H9 (cell line): ENCODE measurements at regions not wholly inside any gene's neighbourhood (a gene's known extent, or its start where the extent isn't known, plus 50 kb on each side); places are given as distances from the start of the nearest gene placed in this dataset.

ENCODE experiments used
- DNase-seq: peaks from one replicate; pipeline ENCODE4 v3.0.0-alpha.2; 2017
- H2AFZ ChIP-seq: one replicate; pipeline ENCODE4 v1.6.1; 2013; ENCODE audit warnings: mild to moderate bottlenecking, low read length, control low read depth, moderate library complexity
- H2AK5ac ChIP-seq: 2 replicates; pipeline ENCODE4 v1.6.1; 2013; ENCODE audit warnings: low read length, control low read depth, mixed read lengths; ENCODE audit not compliant: insufficient read length
- H2BK120ac ChIP-seq: one replicate; pipeline ENCODE4 v1.6.1; 2013; ENCODE audit warnings: low read depth, mild to moderate bottlenecking, low read length, control low read depth, inconsistent platforms; ENCODE audit not compliant: poor library complexity, severe bottlenecking
- H2BK12ac ChIP-seq: 2 replicates; pipeline ENCODE4 v1.6.1; 2013; ENCODE audit warnings: low read length, control low read depth, mixed read lengths, low read depth; ENCODE audit not compliant: insufficient read length
- H2BK15ac ChIP-seq: 2 replicates; pipeline ENCODE4 v1.6.1; 2013; ENCODE audit warnings: low read depth, low read length, control low read depth
- H2BK20ac ChIP-seq: one replicate; pipeline ENCODE4 v1.6.1; 2013; ENCODE audit warnings: low read depth, mild to moderate bottlenecking, low read length, control low read depth, inconsistent platforms; ENCODE audit not compliant: poor library complexity, severe bottlenecking
- H2BK5ac ChIP-seq: 2 replicates; pipeline ENCODE4 v1.6.1; 2013; ENCODE audit warnings: low read length, control low read depth, mixed read lengths; ENCODE audit not compliant: insufficient read length
- H3K14ac ChIP-seq: 2 replicates; pipeline ENCODE4 v1.6.1; 2013; ENCODE audit warnings: low read length, control low read depth; ENCODE audit not compliant: insufficient read depth
- H3K18ac ChIP-seq: 2 replicates; pipeline ENCODE4 v1.6.1; 2013; ENCODE audit warnings: low read depth, mild to moderate bottlenecking, mixed read lengths, low read length, control low read depth; ENCODE audit not compliant: insufficient read length
- H3K23ac ChIP-seq: 2 replicates; pipeline ENCODE4 v1.6.1; 2013; ENCODE audit warnings: low read length, control low read depth, mixed read lengths, low read depth; ENCODE audit not compliant: insufficient read length
- H3K23me2 ChIP-seq: 2 replicates; pipeline ENCODE4 v1.6.1; 2013; ENCODE audit warnings: low read depth, mild to moderate bottlenecking, mixed read lengths, low read length, control low read depth; ENCODE audit not compliant: insufficient read length, poor library complexity, severe bottlenecking
- H3K27ac ChIP-seq: 2 replicates; pipeline ENCODE4 v1.5.1; 2013; ENCODE audit warnings: low read length, control low read depth, mixed read lengths, low read depth; ENCODE audit not compliant: insufficient read length
- H3K27me3 ChIP-seq: 2 replicates; pipeline ENCODE4 v1.6.1; 2013; ENCODE audit warnings: low read length, control low read depth, inconsistent platforms; ENCODE audit not compliant: insufficient read depth
- H3K4ac ChIP-seq: 2 replicates; pipeline ENCODE4 v1.6.1; 2013; ENCODE audit warnings: low read depth, mild to moderate bottlenecking, control low read depth, inconsistent platforms, low read length, moderate library complexity
- H3K4me1 ChIP-seq: 2 replicates; pipeline ENCODE4 v1.6.1; 2013; ENCODE audit warnings: low read length, control low read depth, inconsistent platforms; ENCODE audit not compliant: insufficient read depth
- H3K4me2 ChIP-seq: 2 replicates; pipeline ENCODE4 v1.6.1; 2013; ENCODE audit warnings: low read length, control low read depth, mixed read lengths; ENCODE audit not compliant: insufficient read length, insufficient read depth
- H3K56ac ChIP-seq: 2 replicates; pipeline ENCODE4 v1.6.1; 2013; ENCODE audit warnings: low read depth, mild to moderate bottlenecking, mixed read lengths, low read length, control low read depth; ENCODE audit not compliant: insufficient read length
- H3K79me1 ChIP-seq: 2 replicates; pipeline ENCODE4 v1.6.1; 2013; ENCODE audit warnings: low read depth, mild to moderate bottlenecking, moderate library complexity, low read length, control low read depth, inconsistent platforms; ENCODE audit not compliant: insufficient read depth, poor library complexity, severe bottlenecking
- H3K79me2 ChIP-seq: 2 replicates; pipeline ENCODE4 v1.6.1; 2013; ENCODE audit warnings: low read length, control low read depth, inconsistent platforms; ENCODE audit not compliant: insufficient read depth
- H3K9ac ChIP-seq: 2 replicates; pipeline ENCODE4 v1.6.1; 2013; ENCODE audit warnings: low read length, control low read depth, mixed read lengths; ENCODE audit not compliant: insufficient read length; ENCODE audit errors: extremely low read depth
- H3K9me3 ChIP-seq: one replicate; pipeline ENCODE4 v1.6.1; 2013; ENCODE audit warnings: low read depth, low read length, inconsistent platforms; ENCODE audit not compliant: control insufficient read depth
- H3T11ph ChIP-seq: one replicate; pipeline ENCODE4 v1.6.1; 2013; ENCODE audit warnings: mild to moderate bottlenecking, low read length, control low read depth, inconsistent platforms
- H4K20me1 ChIP-seq: one replicate; pipeline ENCODE4 v1.6.1; 2013; ENCODE audit not compliant: control insufficient read depth, insufficient read length, insufficient read depth
- H4K5ac ChIP-seq: 2 replicates; pipeline ENCODE4 v1.6.1; 2013; ENCODE audit warnings: low read depth, mild to moderate bottlenecking, mixed read lengths, low read length, control low read depth; ENCODE audit not compliant: insufficient read length
- H4K8ac ChIP-seq: replicated peaks from 2 replicates; pipeline ENCODE4 v1.6.1; 2013; ENCODE audit warnings: low read length, control low read depth, mixed read lengths, low read depth; ENCODE audit not compliant: insufficient read length
- H4K91ac ChIP-seq: 2 replicates; pipeline ENCODE4 v1.6.1; 2013; ENCODE audit warnings: low read depth, mild to moderate bottlenecking, moderate library complexity, mixed read lengths, low read length, control low read depth; ENCODE audit not compliant: insufficient read length
- H3K27ac Mint-ChIP-seq, 3 experiments: 2 replicates in 2 of 3; 3 replicates in 1 of 3; pipeline ENCODE4 v1.8.0; 2020 to 2021; ENCODE audit warnings: mixed read lengths in 3 of 3, mild to moderate bottlenecking in 1 of 3, moderate library complexity in 1 of 3
- H3K27me3 Mint-ChIP-seq: 2 replicates; pipeline ENCODE4 v1.8.0; 2021; ENCODE audit warnings: low read depth, mild to moderate bottlenecking, moderate library complexity, mixed read lengths
- H3K36me3 Mint-ChIP-seq, 3 experiments: 2 replicates in 2 of 3; 3 replicates in 1 of 3; pipeline ENCODE4 v1.8.0; 2020 to 2021; ENCODE audit warnings: low read depth in 3 of 3, mixed read lengths in 3 of 3; ENCODE audit not compliant: insufficient read depth in 1 of 3
- H3K4me1 Mint-ChIP-seq, 2 experiments: 2 replicates each; pipeline ENCODE4 v1.8.0; 2020; ENCODE audit warnings: mixed read lengths in 2 of 2
- H3K4me3 Mint-ChIP-seq, 2 experiments: 2 replicates in 1 of 2; 3 replicates in 1 of 2; pipeline ENCODE4 v1.8.0; 2020 to 2021; ENCODE audit warnings: mild to moderate bottlenecking in 2 of 2, mixed read lengths in 2 of 2, moderate library complexity in 1 of 2
- H3K9me3 Mint-ChIP-seq, 2 experiments: 2 replicates in 1 of 2; 3 replicates in 1 of 2; pipeline ENCODE4 v1.8.0; 2020; ENCODE audit warnings: mild to moderate bottlenecking in 2 of 2, mixed read lengths in 2 of 2, moderate library complexity in 1 of 2
- CTCF ChIP-seq: fragments of 200-600 bp; sonication (generic); conservative IDR thresholded peaks from 3 replicates; pipeline ENCODE4 v1.8.0; 2021; ENCODE audit warnings: antibody characterized with exemption, mild to moderate bottlenecking
- WGBS: extraction: QIAGEN DNeasy Blood & Tissue Kit; methylation state at CpG from one replicate; pipeline ENCODE4 v1.1.7; 2013; ENCODE audit warnings: missing lambda C conversion rate, low lambda C conversion rate, mixed read lengths; ENCODE audit not compliant: insufficient read length; ENCODE audit errors: extremely low coverage; 5-methylcytosine and 5-hydroxymethylcytosine counted together

- Histone ChIP-seq H3K56ac (no peak overlapping the region), H3K4ac (no peak overlapping the region), H2BK15ac (no peak overlapping the region), H2AK5ac (no peak overlapping the region), H2BK20ac (no peak overlapping the region), H3K9me3 (no peaks in the 10 kb centered on the region), H3K9ac (no peak overlapping the region), H3K27ac (no peak overlapping the region), H3K18ac (no peak overlapping the region), H4K20me1 (no peaks in the 10 kb centered on the region), H3K79me2 (no peaks in the 10 kb centered on the region), H3T11ph (no peak overlapping the region), H3K4me1 (no peaks in the 10 kb centered on the region; the same call in 1 of the 2 replicates), H3K27me3 (no peaks in the 10 kb centered on the region), H3K4me2 (no peak overlapping the region), H4K5ac (no peak overlapping the region), H4K8ac (no peak overlapping the region), H2BK5ac (no peak overlapping the region), H2BK120ac (no peak overlapping the region), H2AFZ (no peak overlapping the region), H3K23me2 (no peaks in the 10 kb centered on the region), H4K91ac (no peak overlapping the region), H2BK12ac (no peak overlapping the region), H3K14ac (no peak overlapping the region), H3K23ac (no peak overlapping the region), H3K79me1 (no peaks in the 10 kb centered on the region)
- H3K4me3 Mint-ChIP-seq, result no peak overlapping the region
- no peaks in the 10 kb centered on the region for H3K27me3 Mint-ChIP-seq
- no peak overlapping the region for H3K27ac Mint-ChIP-seq
- DNase-seq, result no peak
- no peaks in the 10 kb centered on the region for H3K36me3 Mint-ChIP-seq
- TF ChIP-seq CTCF, result no peak
- H3K4me1 Mint-ChIP-seq, result peaks cover 8% of the 10 kb centered on the region in 2 experiments
- WGBS, result no CpG with 5 or more reads among the region's 1 CpG
- H3K9me3 Mint-ChIP-seq, result no peaks in the 10 kb centered on the region
Measured at GRCh38 chr11:122276221-122276620, 160.2 kb upstream of the BLID start.
